HK-2 (cell line): ENCODE measurements at regions not wholly inside any gene's neighbourhood (a gene's known extent, or its start where the extent isn't known, plus 50 kb on each side); places are given as distances from the start of the nearest gene placed in this dataset.
"Not testable (repeated sequence)": the region's sequence is repeated elsewhere in the genome, so short reads cannot be mapped to it uniquely, and the experiment has no call there.

Experiments used
- DNase-seq: peaks from one replicate; pipeline ENCODE4 v3.0.0-alpha.2; 2018; ENCODE audit not compliant: unreplicated experiment

DNA sequence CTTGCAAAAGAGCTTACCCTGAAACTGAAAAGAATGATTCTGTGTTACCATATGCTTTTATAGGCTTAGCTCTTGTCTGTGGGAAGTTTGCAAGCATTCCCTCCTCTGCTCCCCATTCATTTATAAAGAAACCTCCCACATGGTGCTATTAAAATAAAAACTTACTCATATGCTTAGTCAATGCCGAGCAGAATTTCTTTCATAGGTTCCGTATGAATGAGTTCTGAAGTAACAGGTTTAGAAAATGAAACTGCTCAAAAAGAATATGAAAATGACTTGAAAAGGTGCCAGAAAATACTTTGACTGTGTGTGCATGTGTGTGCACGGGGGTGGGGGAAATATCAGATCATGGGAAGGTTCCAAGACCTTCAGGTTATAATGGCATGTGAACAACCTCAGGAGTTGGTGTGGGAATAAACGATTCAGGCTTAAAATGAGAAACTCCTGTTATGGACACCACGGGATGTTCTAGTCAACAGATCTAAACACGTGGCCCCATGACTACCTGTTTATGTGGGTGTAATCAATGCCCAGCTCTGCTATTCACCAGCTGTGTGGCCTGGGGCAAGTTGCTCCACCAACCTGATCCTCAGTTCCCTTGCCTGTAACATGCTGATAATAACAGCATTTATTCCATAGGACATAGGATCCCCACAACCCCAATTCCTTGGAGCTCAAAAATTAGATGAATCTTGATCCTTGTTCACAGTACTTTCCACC is 293.7 kb upstream of the PLGLB1 start:
- not testable (repeated sequence) for DNase-seq

DNA sequence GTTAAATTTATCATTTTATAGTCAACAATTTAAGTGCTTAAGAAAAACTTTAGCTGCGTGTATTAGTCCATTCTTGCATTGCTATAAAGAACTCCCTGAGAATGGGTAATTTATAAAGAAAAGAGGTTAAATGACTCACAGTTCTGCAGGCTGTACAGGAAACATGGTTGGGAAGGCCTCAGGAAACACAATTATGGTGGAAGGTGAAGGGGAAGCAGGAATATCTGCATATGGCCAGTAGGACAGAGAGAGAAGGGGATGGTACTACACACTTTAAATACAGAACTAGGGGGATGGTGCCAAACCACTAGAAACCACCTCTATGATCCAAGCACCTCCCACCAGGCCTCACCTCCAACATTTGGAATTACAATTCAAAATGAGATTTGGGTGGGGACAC is 295.5 kb upstream of the PLGLB1 start:
- not testable (repeated sequence) for DNase-seq

DNA sequence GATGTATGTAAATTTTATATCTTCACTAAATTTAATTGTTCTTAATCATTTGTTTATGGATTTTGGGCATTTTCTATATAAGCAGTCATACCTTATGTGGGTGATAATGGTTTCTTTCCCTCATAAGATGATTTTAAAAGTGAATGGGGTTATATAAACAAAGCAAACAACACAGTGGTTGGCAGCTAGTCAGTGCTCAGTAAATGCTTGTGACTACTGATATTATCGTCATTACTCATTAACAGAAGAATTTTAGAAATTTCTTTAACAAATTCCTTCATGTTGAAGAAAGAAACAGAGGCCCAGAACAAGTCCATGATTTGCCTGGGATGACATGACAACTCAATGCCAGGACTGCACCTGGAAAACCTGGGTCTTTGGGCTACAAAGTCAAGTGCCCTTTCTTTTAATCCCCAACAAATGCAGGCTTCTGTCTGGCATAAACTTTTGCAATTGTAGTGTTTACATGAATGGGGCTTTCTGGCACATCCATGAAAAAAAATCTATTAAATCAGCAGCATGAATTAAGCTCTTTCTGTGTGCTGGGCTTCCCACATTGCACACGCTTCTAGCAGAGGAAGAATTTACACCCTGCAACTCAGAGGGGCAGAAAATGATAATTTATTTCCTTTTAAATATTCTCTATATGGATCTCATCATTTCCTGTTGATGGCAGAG is 297.3 kb upstream of the PLGLB1 start:
- DNase-seq = not testable (repeated sequence)

DNA sequence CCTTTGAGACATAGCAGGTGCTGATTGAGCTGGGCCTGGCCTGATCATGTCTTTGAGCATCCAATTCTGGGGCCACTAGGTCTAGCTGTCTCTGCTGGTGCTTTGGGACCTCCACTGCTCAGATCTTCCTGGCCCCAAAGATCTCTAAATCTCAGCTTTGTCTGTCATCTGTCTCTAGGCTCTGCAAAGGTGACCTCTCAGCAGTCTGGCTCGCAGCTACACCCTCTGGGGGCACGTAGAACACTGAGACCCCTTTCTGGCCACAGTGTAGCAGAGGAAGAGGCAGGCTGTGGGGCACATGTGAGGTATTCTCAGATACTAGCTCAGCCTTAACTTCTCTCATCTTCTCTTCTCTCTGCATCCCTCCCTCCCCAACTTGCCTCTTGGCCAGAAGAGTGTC is 298.1 kb upstream of the PLGLB1 start:
- DNase-seq = not testable (repeated sequence)

DNA sequence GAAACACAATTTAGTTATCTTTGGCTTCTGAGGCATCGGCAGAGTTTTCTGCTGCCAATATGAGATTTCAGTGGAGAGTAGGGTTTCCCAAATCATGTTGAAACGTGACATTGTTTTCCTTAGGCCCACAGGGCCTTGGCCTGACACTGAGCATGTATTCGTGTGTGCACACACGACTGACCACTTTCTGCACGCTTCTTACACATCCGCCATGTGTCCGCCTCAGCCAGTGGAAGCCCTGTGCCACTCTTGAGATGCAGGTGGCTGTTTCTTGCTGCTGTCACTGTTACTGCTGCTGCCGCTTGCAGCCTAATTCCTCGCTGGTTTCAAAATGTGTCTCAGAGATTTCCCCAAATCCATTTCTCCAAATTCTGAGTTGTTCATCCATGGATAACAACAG is 299.6 kb upstream of the PLGLB1 start:
- not testable (repeated sequence) for DNase-seq

DNA sequence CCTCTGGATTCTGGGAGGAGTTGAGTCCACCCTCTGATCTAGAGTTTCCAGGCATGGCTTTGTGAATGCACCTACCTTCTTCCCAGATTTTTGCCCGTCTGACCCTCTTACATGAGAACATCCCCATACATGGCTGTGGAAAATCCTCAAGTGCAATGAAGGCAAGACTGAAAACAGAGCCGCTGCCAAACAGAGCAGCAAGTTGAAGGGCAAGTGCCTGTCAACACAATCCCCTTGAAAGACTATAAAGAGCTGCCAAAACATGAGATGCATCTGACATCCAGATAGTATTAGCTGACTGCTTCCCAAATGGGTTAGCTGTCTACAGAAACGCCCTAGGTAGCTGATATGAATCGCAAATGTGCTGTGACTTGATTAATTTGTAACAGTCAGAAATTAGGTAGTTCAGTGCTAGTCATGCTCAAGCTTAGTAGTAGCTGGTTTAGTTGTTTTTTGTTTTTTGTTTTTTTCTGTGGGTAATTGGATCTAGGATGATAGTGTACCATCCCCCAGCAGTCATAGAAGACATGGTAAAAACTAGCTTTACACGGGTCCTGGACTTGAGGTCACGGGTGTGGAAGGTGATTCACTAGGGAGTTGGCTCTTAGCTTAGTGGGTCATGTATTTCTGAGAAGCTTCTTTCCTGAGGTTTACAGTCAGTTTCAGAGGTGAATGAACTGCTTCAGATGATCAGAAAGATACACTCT is 302.8 kb upstream of the PLGLB1 start:
- DNase-seq = not testable (repeated sequence)

DNA sequence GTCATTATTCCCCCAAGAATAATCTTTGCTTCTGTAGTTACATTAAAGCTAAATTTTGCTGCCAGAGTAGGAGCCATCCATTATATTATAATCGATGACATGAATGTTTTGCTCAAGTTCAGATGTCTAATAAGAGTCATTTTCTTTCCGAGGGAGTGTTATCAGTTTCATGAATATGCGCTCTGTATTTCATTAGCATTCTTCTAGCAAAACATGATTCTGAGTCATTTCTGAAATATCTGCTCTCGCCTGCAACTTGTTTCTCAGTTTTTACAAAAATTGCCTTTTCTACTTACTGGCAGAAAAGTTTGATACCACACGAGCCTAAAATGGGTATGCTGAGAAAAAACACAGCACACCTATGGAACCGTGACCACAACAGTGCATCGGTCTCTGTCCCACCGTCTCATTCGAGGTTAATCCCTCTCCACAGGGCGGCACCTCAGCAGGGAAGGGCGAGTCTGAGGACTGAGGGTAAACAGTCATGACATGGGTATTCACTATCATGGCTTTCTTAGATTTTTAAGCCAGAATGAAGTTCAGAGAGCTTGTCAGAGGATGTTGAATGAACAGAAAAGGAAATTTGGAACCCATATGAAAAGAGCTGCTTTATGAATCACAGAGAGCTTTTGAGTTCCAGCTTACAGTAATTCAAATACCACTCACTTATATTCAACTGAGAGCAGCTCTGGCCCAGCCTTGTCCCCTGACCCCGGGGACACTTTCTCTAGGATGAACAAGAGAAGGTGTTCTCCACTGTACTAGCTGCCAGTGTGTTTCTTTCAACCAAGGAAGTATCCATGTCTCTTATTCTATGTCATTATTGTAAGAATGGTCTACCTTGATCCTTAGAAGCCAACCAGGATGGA is 303.6 kb upstream of the PLGLB1 start:
- DNase-seq = not testable (repeated sequence)

DNA sequence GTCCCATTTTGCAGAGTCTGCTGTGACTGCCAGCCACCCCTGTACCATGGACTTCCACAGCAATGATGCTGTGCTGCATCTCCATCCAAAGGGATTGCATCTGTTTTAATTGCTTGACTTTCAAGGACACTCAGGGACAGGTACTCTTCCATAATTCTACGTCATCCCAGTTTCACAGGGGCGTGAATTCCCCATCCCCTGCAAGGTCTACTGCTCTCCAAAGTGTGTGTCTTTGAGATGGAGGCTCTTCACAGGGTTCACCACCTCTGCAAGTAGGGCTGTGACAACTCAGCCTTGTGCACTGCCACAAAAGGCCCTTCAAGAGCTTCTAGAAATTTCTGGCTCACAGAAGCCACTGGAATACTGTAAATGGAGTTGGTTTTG is 304.3 kb upstream of the PLGLB1 start:
- DNase-seq = not testable (repeated sequence)

DNA sequence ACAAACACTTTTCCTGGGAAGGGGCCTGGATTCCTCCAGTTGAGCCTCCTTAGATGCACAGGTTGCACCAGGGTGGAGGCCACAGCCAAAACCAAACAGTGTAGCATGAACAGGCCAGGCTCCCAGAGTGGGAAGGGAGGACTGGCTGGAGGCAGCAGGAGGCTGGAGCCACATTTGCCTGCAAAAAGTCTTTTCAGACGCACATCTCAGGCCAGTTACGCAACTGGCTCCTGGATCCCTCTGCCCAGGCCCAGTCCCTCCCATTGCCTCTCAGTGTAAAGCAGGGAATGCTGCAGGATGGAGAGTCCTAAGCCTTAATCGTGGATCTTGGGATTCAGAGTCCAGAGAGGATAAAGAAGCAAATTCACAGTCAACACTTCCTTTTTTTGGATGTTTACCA is 305.1 kb upstream of the PLGLB1 start:
- DNase-seq = not testable (repeated sequence)

DNA sequence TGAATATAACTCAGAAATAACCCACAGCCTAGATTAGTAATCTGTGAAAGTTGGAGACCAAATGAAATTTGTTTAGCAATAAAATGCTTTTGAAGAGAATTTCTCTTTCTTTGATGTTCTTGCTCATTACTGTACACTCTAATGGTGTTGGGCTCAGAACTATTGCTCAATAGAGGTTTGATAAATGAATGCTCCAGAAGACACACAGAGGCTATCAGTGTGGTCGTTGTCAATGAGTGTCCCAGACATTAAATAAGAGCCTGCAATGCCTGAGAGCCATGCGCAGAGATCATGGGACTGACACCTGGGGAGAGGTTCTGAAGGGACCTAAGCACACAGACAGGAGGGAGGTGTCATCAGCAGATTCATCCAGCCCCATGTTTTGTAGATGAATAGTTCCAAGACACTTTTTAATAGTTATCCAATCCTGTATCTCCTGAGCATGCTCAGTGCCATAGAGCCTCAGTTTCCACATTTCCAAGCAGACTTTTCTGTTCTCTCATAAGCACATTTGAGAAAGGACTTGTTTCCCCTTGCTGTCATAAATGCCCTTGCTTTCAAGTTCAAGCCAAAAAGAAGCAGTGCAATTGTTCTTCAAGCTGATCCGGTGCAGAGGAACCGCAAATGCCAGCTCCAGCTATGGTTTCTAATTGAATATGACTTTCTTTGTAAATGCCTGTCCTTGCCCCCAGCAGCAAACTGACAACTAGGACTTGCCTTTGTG is 306.2 kb upstream of the PLGLB1 start:
- DNase-seq = not testable (repeated sequence)

DNA sequence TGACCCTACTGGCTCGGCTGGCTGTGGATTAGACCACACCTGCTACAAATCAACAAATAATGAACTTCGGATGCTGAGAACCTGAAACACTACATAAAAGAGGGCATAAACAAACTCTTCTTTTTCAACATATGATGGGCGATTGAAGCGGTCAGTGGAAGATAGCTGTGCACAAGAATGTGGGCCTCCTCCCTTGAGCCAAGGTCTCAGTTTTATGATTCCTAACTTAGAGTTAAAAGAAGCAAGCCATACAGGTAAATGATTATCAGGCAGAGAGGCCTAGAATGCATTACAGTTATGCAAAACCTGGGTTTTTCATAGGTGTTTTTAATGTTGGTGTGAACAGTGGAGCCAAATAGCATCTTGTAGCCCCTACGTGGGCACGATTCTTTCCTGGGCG is 307.9 kb upstream of the PLGLB1 start:
- not testable (repeated sequence) for DNase-seq

DNA sequence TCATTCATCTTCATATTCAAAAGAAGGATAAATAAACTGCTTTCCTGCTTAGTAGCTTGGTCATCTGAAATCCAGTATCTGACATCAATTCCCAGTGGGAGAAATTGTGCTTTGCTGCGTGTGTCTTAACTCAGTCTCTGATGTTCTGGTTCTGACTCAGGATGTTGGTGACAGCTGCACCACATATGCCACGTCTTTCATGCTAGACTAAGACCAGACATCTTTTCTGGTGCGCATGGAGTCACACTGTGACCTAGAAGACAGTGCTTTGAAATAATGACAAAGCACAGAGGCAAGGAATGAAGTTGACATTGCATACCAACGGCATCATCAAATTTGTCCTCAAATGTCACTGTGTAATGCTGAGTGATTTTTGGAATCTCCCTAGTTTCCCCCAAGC is 308.8 kb upstream of the PLGLB1 start:
- DNase-seq = not testable (repeated sequence)

DNA sequence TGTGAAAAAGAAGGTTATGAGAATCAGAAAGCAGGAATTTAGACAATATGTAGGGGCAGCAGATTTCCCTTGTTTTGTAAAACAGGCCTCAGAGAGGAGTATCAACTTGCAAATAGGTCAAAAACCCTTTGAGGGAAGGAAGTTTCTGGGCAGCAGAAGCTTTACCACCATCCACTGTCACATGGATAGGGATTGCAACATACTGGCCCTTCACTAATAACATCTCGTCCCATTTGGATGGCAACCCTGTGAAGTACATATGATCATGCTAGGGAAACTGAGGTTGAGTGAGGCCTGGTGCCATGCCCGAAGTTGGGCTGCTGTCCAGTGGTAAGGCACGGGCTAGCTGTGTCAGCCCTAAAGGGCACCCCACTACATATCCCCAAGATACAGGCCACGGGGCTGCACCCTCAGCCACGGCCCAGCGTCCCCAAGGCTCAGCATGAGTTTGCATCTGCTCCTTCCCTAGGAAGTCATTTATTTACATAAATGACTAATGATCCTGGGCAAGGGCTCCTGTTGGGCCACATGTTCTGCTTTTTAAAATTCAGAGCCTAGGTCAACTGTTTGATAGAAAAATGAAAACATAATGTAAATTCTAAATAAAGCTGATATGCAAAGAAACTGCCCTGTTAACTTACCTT is 310.4 kb upstream of the PLGLB1 start:
- DNase-seq = not testable (repeated sequence)

DNA sequence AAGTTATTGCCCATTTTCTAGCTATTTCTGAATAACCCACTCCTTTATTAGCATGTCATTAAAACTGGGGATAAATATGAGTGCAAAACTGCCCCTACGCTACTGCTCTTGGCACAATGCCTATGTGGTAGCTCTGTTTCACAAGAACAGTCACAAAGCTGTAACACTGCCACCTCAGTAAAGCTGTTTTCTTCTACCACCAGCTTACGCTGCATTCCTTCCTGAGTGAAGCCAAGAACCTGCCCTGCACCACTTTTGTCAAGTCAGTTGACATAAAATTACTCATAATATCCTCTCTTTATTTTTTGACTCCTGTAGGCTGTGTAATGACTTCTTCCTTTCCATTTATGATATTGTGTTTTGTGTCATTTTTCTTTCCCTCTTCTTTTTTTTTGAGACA is 313.2 kb upstream of the PLGLB1 start:
- not testable (repeated sequence) for DNase-seq

DNA sequence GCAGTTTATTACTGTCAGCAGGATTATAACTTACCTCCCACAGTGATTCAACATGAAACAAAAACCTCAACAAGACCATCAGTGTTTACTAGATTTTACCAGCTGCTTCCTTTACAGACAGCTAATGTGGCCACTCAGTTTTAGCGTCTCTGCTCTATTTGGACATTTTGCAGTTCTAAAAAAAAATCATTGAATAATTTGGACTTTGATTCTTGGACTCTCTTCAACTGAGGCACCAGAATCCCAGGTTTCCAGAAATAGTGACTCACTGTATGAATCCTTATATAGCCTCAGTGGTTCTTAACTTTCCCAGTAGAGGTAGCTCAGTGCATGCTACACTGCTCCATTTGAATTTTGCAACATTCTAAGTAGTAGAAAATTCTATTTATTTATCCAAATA is 317.4 kb upstream of the PLGLB1 start:
- not testable (repeated sequence) for DNase-seq

DNA sequence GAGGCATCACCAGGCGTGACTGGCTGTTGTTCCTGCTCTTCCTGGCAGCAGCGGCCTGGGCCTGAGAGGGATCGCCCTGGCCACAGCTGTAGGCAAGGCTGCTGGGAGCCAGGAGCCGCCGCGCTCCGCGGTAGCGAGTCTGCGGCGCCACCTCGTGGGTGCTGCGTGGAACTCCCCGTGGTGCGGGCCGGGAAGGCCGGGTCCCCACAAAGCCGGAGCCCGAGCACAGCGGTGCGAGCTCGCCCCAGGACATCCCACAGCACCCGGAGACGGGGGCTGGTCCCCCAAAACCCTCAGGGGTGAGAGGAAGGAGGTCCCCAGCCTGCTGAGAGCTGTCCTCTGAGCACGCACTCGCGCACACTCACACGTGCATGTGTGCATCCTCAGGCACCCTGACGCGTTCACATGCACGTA is 320.0 kb upstream of the PLGLB1 start:
- peak; percentile 50 for DNase-seq

DNA sequence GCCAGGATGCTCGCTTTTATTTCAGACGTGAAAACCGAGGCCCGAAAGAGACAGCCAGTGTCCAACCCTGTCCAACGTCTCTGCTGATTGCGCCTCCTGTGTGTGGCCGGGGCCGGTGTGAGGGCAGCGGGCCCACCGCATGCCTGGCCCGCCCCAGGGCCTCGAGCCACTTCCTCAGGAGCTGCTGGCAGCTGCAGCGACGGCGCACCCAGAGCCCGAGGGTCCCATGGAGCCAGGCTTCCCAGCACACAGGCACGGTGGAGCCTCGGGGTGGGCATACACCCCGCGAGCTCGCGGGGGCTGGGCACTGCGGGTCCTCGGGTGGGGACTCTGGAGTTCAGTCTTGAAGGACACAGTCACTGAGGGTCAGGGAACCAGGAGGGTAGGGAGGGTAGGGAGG is 320.5 kb upstream of the PLGLB1 start:
- DNase-seq = not testable (repeated sequence)

DNA sequence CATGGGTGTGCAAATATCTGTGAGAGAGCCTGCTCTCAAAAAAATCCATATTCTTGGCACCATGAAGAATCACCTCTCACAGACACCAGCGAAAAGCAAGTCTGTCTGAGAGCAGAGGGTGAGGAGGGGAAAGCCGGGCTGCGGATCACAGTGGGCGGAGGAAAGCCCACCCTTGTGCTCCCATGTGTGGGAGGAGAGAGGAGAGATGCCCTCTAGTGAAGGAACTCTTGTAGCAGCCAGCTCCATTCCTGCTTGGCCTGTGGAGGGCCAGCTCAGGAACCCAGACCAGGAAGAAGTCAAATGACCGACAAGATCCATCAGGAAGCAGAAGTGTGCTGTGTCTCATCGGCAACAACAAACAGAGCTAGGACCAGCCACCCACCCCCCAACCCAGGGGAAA is 321.7 kb upstream of the PLGLB1 start:
- not testable (repeated sequence) for DNase-seq

DNA sequence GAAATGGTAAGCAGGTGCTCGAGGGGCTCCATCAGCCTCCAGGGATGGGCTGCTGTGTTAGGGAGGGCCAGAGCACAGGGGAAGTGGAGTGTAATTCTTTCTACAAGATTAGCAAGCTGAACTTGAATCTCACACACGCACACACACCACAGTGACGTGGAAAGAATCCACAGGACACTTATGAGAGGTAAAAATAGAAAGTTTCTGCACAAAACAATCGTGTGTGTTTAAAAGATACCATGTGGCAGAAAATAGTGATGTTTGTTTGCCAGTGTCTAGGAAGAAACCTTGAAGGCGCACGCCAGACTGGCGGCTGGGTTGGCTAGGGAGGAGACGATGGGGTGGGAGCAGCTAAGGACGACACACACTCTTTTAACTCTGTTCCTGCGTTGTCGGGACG is 323.6 kb upstream of the PLGLB1 start:
- not testable (repeated sequence) for DNase-seq

DNA sequence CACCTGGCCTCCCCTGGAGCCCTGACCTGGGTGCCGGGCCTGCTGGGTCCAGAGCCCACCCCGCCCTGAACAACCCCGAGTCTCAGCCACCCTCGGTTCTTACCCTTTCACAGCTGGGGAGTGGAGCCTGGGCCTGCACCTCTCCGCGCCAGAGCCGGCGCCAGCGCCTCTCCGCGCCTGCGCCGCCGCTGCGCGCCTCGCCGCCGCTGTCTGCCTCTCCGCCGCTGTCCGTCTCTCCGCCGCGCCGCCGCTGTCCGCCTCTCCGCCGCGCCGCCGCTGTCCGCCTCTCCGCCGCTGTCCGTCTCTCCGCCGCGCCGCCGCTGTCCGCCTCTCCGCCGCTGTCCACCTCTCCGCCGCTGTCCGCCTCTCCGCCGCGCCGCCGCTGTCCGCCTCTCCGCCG is 326.9 kb upstream of the PLGLB1 start:
- DNase-seq = not testable (repeated sequence)

DNA sequence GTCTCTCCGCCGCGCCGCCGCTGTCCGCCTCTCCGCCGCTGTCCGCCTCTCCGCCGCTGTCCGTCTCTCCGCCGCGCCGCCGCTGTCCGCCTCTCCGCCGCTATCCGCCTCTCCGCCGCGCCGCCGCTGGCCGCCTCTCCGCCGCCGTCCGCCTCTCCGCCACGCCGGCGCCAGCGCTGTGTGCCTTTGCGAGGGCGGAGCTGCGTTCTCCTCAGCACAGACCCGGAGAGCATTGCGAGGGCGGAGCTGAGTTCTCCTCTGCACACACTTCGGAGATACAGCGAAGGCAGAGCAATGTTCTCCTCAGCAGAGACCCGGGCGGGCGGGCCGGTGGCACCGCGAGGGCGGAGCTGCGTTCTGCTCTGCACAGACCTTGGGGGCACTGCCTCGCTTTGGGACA is 327.4 kb upstream of the PLGLB1 start:
- not testable (repeated sequence) for DNase-seq
